H9 (cell line): ENCODE measurements at regions not wholly inside any gene's neighbourhood (a gene's known extent, or its start where the extent isn't known, plus 50 kb on each side); places are given as distances from the start of the nearest gene placed in this dataset.

Experiments
- DNase-seq: peaks from one replicate; pipeline ENCODE4 v3.0.0-alpha.2; 2017
- H2AFZ ChIP-seq: one replicate; pipeline ENCODE4 v1.6.1; 2013; ENCODE audit warnings: mild to moderate bottlenecking, low read length, control low read depth, moderate library complexity
- H2AK5ac ChIP-seq: 2 replicates; pipeline ENCODE4 v1.6.1; 2013; ENCODE audit warnings: low read length, control low read depth, mixed read lengths; ENCODE audit not compliant: insufficient read length
- H2BK120ac ChIP-seq: one replicate; pipeline ENCODE4 v1.6.1; 2013; ENCODE audit warnings: low read depth, mild to moderate bottlenecking, low read length, control low read depth, inconsistent platforms; ENCODE audit not compliant: poor library complexity, severe bottlenecking
- H2BK12ac ChIP-seq: 2 replicates; pipeline ENCODE4 v1.6.1; 2013; ENCODE audit warnings: low read length, control low read depth, mixed read lengths, low read depth; ENCODE audit not compliant: insufficient read length
- H2BK15ac ChIP-seq: 2 replicates; pipeline ENCODE4 v1.6.1; 2013; ENCODE audit warnings: low read depth, low read length, control low read depth
- H2BK20ac ChIP-seq: one replicate; pipeline ENCODE4 v1.6.1; 2013; ENCODE audit warnings: low read depth, mild to moderate bottlenecking, low read length, control low read depth, inconsistent platforms; ENCODE audit not compliant: poor library complexity, severe bottlenecking
- H2BK5ac ChIP-seq: 2 replicates; pipeline ENCODE4 v1.6.1; 2013; ENCODE audit warnings: low read length, control low read depth, mixed read lengths; ENCODE audit not compliant: insufficient read length
- H3K14ac ChIP-seq: 2 replicates; pipeline ENCODE4 v1.6.1; 2013; ENCODE audit warnings: low read length, control low read depth; ENCODE audit not compliant: insufficient read depth
- H3K18ac ChIP-seq: 2 replicates; pipeline ENCODE4 v1.6.1; 2013; ENCODE audit warnings: low read depth, mild to moderate bottlenecking, mixed read lengths, low read length, control low read depth; ENCODE audit not compliant: insufficient read length
- H3K23ac ChIP-seq: 2 replicates; pipeline ENCODE4 v1.6.1; 2013; ENCODE audit warnings: low read length, control low read depth, mixed read lengths, low read depth; ENCODE audit not compliant: insufficient read length
- H3K23me2 ChIP-seq: 2 replicates; pipeline ENCODE4 v1.6.1; 2013; ENCODE audit warnings: low read depth, mild to moderate bottlenecking, mixed read lengths, low read length, control low read depth; ENCODE audit not compliant: insufficient read length, poor library complexity, severe bottlenecking
- H3K27ac ChIP-seq: 2 replicates; pipeline ENCODE4 v1.5.1; 2013; ENCODE audit warnings: low read length, control low read depth, mixed read lengths, low read depth; ENCODE audit not compliant: insufficient read length
- H3K27me3 ChIP-seq: 2 replicates; pipeline ENCODE4 v1.6.1; 2013; ENCODE audit warnings: low read length, control low read depth, inconsistent platforms; ENCODE audit not compliant: insufficient read depth
- H3K4ac ChIP-seq: 2 replicates; pipeline ENCODE4 v1.6.1; 2013; ENCODE audit warnings: low read depth, mild to moderate bottlenecking, control low read depth, inconsistent platforms, low read length, moderate library complexity
- H3K4me1 ChIP-seq: 2 replicates; pipeline ENCODE4 v1.6.1; 2013; ENCODE audit warnings: low read length, control low read depth, inconsistent platforms; ENCODE audit not compliant: insufficient read depth
- H3K4me2 ChIP-seq: 2 replicates; pipeline ENCODE4 v1.6.1; 2013; ENCODE audit warnings: low read length, control low read depth, mixed read lengths; ENCODE audit not compliant: insufficient read length, insufficient read depth
- H3K56ac ChIP-seq: 2 replicates; pipeline ENCODE4 v1.6.1; 2013; ENCODE audit warnings: low read depth, mild to moderate bottlenecking, mixed read lengths, low read length, control low read depth; ENCODE audit not compliant: insufficient read length
- H3K79me1 ChIP-seq: 2 replicates; pipeline ENCODE4 v1.6.1; 2013; ENCODE audit warnings: low read depth, mild to moderate bottlenecking, moderate library complexity, low read length, control low read depth, inconsistent platforms; ENCODE audit not compliant: insufficient read depth, poor library complexity, severe bottlenecking
- H3K79me2 ChIP-seq: 2 replicates; pipeline ENCODE4 v1.6.1; 2013; ENCODE audit warnings: low read length, control low read depth, inconsistent platforms; ENCODE audit not compliant: insufficient read depth
- H3K9ac ChIP-seq: 2 replicates; pipeline ENCODE4 v1.6.1; 2013; ENCODE audit warnings: low read length, control low read depth, mixed read lengths; ENCODE audit not compliant: insufficient read length; ENCODE audit errors: extremely low read depth
- H3K9me3 ChIP-seq: one replicate; pipeline ENCODE4 v1.6.1; 2013; ENCODE audit warnings: low read depth, low read length, inconsistent platforms; ENCODE audit not compliant: control insufficient read depth
- H3T11ph ChIP-seq: one replicate; pipeline ENCODE4 v1.6.1; 2013; ENCODE audit warnings: mild to moderate bottlenecking, low read length, control low read depth, inconsistent platforms
- H4K20me1 ChIP-seq: one replicate; pipeline ENCODE4 v1.6.1; 2013; ENCODE audit not compliant: control insufficient read depth, insufficient read length, insufficient read depth
- H4K5ac ChIP-seq: 2 replicates; pipeline ENCODE4 v1.6.1; 2013; ENCODE audit warnings: low read depth, mild to moderate bottlenecking, mixed read lengths, low read length, control low read depth; ENCODE audit not compliant: insufficient read length
- H4K8ac ChIP-seq: replicated peaks from 2 replicates; pipeline ENCODE4 v1.6.1; 2013; ENCODE audit warnings: low read length, control low read depth, mixed read lengths, low read depth; ENCODE audit not compliant: insufficient read length
- H4K91ac ChIP-seq: 2 replicates; pipeline ENCODE4 v1.6.1; 2013; ENCODE audit warnings: low read depth, mild to moderate bottlenecking, moderate library complexity, mixed read lengths, low read length, control low read depth; ENCODE audit not compliant: insufficient read length
- H3K27ac Mint-ChIP-seq, 3 experiments: 2 replicates in 2 of 3; 3 replicates in 1 of 3; pipeline ENCODE4 v1.8.0; 2020 to 2021; ENCODE audit warnings: mixed read lengths in 3 of 3, mild to moderate bottlenecking in 1 of 3, moderate library complexity in 1 of 3
- H3K27me3 Mint-ChIP-seq: 2 replicates; pipeline ENCODE4 v1.8.0; 2021; ENCODE audit warnings: low read depth, mild to moderate bottlenecking, moderate library complexity, mixed read lengths
- H3K36me3 Mint-ChIP-seq, 3 experiments: 2 replicates in 2 of 3; 3 replicates in 1 of 3; pipeline ENCODE4 v1.8.0; 2020 to 2021; ENCODE audit warnings: low read depth in 3 of 3, mixed read lengths in 3 of 3; ENCODE audit not compliant: insufficient read depth in 1 of 3
- H3K4me1 Mint-ChIP-seq, 2 experiments: 2 replicates each; pipeline ENCODE4 v1.8.0; 2020; ENCODE audit warnings: mixed read lengths in 2 of 2
- H3K4me3 Mint-ChIP-seq, 2 experiments: 2 replicates in 1 of 2; 3 replicates in 1 of 2; pipeline ENCODE4 v1.8.0; 2020 to 2021; ENCODE audit warnings: mild to moderate bottlenecking in 2 of 2, mixed read lengths in 2 of 2, moderate library complexity in 1 of 2
- H3K9me3 Mint-ChIP-seq, 2 experiments: 2 replicates in 1 of 2; 3 replicates in 1 of 2; pipeline ENCODE4 v1.8.0; 2020; ENCODE audit warnings: mild to moderate bottlenecking in 2 of 2, mixed read lengths in 2 of 2, moderate library complexity in 1 of 2
- CTCF ChIP-seq: fragments of 200-600 bp; sonication (generic); conservative IDR thresholded peaks from 3 replicates; pipeline ENCODE4 v1.8.0; 2021; ENCODE audit warnings: antibody characterized with exemption, mild to moderate bottlenecking
- WGBS: extraction: QIAGEN DNeasy Blood & Tissue Kit; methylation state at CpG from one replicate; pipeline ENCODE4 v1.1.7; 2013; ENCODE audit warnings: missing lambda C conversion rate, low lambda C conversion rate, mixed read lengths; ENCODE audit not compliant: insufficient read length; ENCODE audit errors: extremely low coverage; 5-methylcytosine and 5-hydroxymethylcytosine counted together

- Histone ChIP-seq H2BK15ac (no peak overlapping the region), H4K91ac (no peak overlapping the region), H2BK5ac (no peak overlapping the region), H3K14ac (no peak overlapping the region), H3K27ac (no peak overlapping the region), H3K4ac (no peak overlapping the region), H3K4me1 (no peaks in the 10 kb centered on the region), H3K23me2 (no peaks in the 10 kb centered on the region), H2AFZ (no peak overlapping the region), H4K20me1 (no peaks in the 10 kb centered on the region), H3K79me1 (no peaks in the 10 kb centered on the region), H3K18ac (no peak overlapping the region), H3T11ph (no peak overlapping the region), H4K8ac (no peak overlapping the region), H2AK5ac (no peak overlapping the region), H3K56ac (no peak overlapping the region), H3K4me2 (no peak overlapping the region), H3K9me3 (no peaks in the 10 kb centered on the region), H3K9ac (no peak overlapping the region), H2BK12ac (no peak overlapping the region), H4K5ac (no peak overlapping the region), H3K23ac (no peak overlapping the region), H3K79me2 (no peaks in the 10 kb centered on the region), H2BK120ac (no peak overlapping the region), H2BK20ac (no peak overlapping the region), H3K27me3 (no peaks in the 10 kb centered on the region)
- DNase-seq = no peak
- WGBS = no CpG with 5 or more reads among the region's 5 CpGs
- Mint-ChIP-seq H3K4me1 (no peaks in the 10 kb centered on the region), H3K9me3 (no peaks in the 10 kb centered on the region), H3K36me3 (no peaks in the 10 kb centered on the region), H3K4me3 (no peak overlapping the region), H3K27ac (no peak overlapping the region; a peak in 1 of 7 replicates), H3K27me3 (no peaks in the 10 kb centered on the region)
- no peak for TF ChIP-seq CTCF
Measured at GRCh38 chr13:105545811-105546210, 989.7 kb downstream of the EFNB2 start.
